ENCODE measurements at regions not wholly inside any gene's neighbourhood (a gene's known extent, or its start where the extent isn't known, plus 50 kb on each side); places are given as distances from the start of the nearest gene placed in this dataset.

GRCh38 chr4:181684310-181684709 lies 558.9 kb upstream of the TENM3 start:
- TF ChIP-seq, protein P1, sequence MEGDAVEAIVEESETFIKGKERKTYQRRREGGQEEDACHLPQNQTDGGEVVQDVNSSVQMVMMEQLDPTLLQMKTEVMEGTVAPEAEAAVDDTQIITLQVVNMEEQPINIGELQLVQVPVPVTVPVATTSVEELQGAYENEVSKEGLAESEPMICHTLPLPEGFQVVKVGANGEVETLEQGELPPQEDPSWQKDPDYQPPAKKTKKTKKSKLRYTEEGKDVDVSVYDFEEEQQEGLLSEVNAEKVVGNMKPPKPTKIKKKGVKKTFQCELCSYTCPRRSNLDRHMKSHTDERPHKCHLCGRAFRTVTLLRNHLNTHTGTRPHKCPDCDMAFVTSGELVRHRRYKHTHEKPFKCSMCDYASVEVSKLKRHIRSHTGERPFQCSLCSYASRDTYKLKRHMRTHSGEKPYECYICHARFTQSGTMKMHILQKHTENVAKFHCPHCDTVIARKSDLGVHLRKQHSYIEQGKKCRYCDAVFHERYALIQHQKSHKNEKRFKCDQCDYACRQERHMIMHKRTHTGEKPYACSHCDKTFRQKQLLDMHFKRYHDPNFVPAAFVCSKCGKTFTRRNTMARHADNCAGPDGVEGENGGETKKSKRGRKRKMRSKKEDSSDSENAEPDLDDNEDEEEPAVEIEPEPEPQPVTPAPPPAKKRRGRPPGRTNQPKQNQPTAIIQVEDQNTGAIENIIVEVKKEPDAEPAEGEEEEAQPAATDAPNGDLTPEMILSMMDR (IDR thresholded peaks at IDR 0.05; ENCODE audit: control insufficient read depth, extremely low read depth, insufficient read depth): no peak
- no peak for DNase-seq (ENCODE audit: low read depth)
- no peak overlapping the region for H3K4me3 ChIP-seq (ENCODE audit: low read depth, low read length)

DNA sequence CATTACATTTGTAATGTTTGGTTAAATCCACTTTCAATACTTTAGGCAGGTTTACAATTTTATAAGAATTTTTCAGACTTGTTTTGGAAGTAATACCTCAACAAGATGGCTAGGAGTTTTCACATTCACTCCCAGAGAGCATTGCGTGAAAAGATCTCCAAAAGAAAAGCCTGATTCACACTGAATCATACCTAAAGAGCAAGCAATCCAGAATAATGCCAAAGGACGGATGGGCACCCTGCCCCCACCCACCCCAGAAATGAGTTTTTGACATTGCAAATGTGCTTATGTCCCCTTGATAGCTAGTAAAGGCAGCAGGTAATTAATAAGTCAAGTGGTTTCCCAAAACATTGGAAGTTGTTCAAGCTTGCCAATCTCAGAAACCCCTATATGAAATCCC lies 557.7 kb upstream of the TENM3 start:
- H3K4me3 ChIP-seq (ENCODE audit: low read depth, low read length): no peak overlapping the region
- TF ChIP-seq, protein P1 (IDR thresholded peaks at IDR 0.05; ENCODE audit: control insufficient read depth, extremely low read depth, insufficient read depth): no peak
- no peak for DNase-seq (ENCODE audit: low read depth)

GRCh38 chr4:181685911-181686310 lies 557.3 kb upstream of the TENM3 start:
- TF ChIP-seq, protein P1 (IDR thresholded peaks at IDR 0.05; ENCODE audit: control insufficient read depth, extremely low read depth, insufficient read depth): no peak
- no peak for DNase-seq (ENCODE audit: low read depth)
- H3K4me3 ChIP-seq (ENCODE audit: low read depth, low read length): no peak overlapping the region

- TF ChIP-seq, protein P1 (IDR thresholded peaks at IDR 0.05; ENCODE audit: control insufficient read depth, extremely low read depth, insufficient read depth): no peak
- no peak overlapping the region for H3K4me3 ChIP-seq (ENCODE audit: low read depth, low read length)
- DNase-seq (ENCODE audit: low read depth): no peak
Observed at GRCh38 chr4:181687116-181687515, 556.1 kb upstream of the TENM3 start.

DNA sequence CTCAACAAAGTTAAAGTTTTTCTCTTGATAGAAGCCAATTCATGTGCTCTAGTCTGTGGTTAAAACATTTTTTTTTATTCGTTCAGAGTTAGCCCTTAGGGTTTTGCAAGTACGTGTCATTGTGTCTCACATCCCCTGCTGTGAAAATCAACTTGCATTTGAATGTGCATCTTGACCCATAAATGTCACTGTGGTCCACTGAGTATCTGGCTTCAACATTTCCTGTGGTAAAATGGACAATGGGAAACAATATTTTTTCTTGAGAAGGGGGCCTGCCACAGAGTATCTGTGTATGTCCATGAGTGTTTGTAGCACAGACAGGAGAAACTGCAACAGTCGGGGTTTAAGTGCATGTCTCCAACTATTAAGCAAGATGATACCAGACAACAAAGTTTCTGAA lies 554.8 kb upstream of the TENM3 start:
- TF ChIP-seq, protein P1 (IDR thresholded peaks at IDR 0.05; ENCODE audit: control insufficient read depth, extremely low read depth, insufficient read depth): no peak
- no peak for DNase-seq (ENCODE audit: low read depth)
- H3K4me3 ChIP-seq (ENCODE audit: low read depth, low read length): no peak overlapping the region

DNA sequence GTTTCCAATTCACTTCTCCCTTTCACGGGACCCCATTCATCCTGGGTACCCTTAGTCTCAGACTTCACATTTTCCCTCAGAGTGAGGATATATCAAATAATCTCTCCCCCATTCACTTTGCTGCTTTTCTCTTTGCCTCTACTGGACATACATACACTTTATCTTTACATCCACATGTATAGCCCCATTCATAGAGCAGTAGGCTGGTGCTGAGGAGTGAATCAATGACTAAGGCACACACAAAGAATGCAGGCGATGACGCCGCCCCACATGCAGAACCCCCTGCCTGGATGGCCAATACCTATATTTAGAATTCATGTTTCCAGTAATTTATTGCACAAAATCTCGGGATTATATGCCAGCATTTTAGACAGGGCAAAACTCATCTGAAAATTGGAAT lies 554.3 kb upstream of the TENM3 start:
- no peak overlapping the region for H3K4me3 ChIP-seq (ENCODE audit: low read depth, low read length)
- TF ChIP-seq, protein P1 (IDR thresholded peaks at IDR 0.05; ENCODE audit: control insufficient read depth, extremely low read depth, insufficient read depth): no peak
- no peak for DNase-seq (ENCODE audit: low read depth)

GRCh38 chr4:181690498-181690897 lies 552.7 kb upstream of the TENM3 start:
- no peak overlapping the region for H3K4me3 ChIP-seq (ENCODE audit: low read depth, low read length)
- no peak for DNase-seq (ENCODE audit: low read depth)
- TF ChIP-seq, protein P1 (IDR thresholded peaks at IDR 0.05; ENCODE audit: control insufficient read depth, extremely low read depth, insufficient read depth): no peak

Data from LNCaP clone FGC (cell line).